ENCODE measurements at regions not wholly inside any gene's neighbourhood (a gene's known extent, or its start where the extent isn't known, plus 50 kb on each side); places are given as distances from the start of the nearest gene placed in this dataset.

DNA sequence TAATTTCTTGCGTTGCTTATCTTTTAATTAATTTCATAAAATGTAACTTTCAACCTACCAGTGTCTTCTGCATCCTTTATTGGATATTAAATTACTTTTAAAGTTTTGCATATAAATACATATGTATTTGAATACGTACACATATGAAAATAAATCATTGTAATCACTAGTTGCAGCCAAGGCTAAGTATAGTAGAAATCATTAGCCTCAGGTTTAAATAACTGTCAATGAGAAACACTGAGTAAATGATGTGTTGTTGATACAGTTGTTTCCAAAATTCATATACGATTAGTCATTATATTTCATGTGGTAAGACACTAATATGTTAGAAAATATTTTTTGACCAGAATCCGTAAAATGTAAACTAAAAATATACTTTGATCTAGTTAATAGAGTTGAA is 1267.1 kb upstream of the PCDH20 start:
- no peak for ATAC-seq

DNA sequence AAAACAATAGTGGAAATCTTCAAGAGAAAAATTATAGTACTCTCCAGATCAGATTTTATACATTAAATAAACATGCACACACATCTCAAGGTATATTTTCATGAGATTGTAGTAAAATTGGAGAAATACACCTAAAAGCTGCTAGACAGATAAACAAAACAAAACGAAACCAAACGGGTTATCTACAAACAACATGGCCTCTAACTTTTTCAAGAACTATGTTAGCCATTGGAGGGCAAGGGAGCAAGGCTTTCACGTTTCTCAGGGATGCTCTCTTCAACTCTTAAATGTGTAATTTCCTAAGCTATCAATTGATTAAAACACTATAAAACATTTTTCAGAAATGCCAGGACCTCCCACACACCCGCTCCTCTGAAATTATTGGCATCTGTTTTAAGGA is 1262.4 kb upstream of the PCDH20 start:
- no peak for ATAC-seq

DNA sequence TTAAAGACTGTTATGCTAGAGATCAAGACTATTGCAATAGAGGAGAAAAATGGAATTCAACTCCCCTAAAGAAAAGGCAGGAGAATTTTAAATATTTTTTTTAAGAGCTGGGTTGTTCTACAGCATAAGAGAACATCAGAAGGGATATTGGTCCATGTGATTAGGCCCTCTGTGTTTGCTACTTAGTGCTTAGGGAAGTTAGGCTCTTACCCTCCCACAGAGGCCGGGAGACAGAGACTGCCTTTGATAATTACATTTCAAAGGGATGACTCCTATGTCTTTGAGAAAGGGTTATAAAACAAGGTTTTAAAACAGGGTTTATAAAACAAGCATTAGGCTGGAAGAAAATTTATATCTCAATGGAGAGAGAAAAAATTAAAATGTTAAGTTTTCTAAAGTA is 1248.1 kb upstream of the PCDH20 start:
- ATAC-seq: no peak

DNA sequence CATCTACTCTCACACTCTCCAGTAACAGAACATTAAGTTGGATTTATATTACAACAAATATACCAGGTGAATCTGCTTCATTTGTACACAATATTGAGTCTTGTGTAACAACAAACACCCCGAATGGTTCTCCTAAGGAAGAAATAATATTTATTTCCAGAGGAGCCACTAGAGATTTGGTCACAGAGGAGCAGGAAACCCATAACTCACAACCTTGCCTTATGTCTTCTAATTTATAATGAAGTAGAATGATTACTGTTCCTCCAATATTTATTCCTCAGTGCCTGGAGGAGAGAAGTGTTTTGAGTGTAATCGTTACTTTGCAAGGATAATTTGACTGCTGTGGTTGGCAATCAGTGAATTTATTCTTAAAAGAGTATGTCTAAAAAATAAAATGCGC is 1243.7 kb upstream of the PCDH20 start:
- no peak for ATAC-seq

DNA sequence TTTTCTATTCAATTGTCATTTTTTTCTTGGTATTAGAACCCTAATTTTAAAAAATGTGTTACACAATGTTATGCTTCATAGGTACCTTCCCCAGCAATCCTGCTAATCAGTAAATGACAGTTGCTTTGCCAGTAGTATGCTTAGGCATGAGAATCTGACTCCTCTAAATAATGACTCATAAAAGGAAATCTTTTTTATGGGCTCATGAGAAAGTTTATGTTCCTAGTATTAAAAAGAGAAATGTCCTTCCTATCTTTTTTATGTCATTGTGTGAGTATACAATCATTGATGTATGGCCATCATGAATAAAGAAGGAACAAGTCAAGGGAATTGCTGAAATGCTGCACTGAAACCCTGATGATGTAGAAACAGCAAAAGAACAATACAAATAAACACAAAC is 1237.7 kb upstream of the PCDH20 start:
- no peak for ATAC-seq

DNA sequence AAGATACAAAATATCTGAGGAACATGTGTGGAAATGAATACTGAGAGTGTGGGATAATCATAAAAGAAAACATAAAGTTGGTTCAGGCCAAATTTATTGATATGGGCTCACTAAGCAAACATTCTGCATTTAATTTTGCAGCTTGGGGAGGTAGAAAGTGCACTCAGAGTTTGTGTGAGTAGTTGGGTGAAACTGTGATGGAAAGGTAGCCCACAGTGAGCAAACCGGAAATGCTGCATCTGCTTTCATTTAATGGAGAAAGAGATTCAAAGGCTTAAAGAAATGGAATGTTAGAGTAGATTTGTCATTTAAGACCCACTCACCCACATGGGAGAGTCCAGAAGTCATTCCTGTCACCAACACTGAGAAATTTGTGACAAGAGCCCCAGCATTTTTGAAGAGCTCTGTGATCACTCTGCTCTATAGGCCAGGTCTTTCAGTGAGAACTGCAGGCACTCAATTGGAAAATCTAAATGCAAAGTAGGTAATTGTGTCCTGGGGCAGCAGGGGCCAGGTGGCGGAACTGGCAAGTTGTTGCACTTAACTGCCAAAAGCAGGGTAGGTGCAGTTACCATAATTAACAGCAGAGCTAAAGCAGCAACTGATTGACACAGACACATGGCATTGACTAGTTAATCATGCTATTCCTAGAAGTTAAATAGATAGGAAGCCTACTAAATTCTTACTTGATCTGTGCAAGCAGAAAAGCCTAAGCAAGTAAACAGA is 1228.3 kb upstream of the PCDH20 start:
- ATAC-seq: no peak

DNA sequence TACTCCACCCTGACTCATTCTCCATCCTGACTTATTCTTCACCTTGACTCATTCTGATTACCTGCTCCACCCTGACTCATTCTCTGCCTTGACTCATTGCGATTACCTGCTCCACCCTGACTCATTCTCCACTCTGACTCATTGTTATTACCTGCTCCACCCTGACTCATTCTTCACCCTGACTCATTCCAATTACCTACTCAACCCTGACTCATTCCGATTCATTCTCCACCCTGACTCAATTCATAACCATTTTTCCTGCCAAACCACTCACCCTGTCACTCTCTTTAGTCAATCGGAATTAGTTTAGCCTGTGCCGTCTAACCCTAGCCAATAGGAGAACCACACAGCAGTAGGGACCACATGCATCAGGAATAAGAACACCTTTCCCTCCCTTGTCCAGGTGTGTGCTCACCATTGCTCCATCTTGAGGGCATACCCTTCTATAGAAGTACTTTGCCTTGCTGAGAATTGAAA is 1227.4 kb upstream of the PCDH20 start:
- peak; percentile 23 for ATAC-seq

DNA sequence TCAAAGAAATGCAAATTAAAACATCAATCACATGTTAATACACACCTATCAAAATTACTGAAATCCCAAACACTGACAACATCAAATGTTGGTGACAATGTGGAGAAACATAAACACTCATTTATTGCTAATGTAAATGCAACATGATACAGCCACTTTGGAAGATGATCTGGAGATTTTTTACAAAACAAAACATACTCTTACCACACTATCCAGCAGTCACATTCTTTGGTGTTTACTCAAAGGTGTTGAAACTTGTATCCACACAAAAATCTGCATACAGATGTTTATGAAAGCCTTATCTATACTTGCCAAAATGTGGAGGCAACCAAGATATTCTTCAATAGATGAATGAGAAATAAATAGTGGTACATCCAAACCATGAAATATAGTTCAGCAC is 1219.5 kb upstream of the PCDH20 start:
- no peak for ATAC-seq

DNA sequence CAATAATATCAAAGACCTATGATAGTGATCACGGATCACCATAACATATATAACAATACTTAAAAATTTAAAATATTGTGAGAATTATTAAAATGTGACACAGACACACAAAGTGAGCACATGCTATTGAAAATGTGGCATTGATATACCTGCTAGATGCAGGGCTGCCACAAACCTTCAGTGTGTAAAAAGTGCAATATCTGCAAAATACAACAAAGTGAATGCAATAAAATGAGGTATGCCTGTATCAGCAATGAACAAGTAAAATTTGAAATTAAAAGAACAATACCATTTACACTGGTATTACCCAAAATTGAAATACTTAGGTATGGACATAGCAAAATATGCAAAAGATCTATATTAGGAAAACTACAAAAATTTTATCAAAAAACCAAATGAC is 1217.8 kb upstream of the PCDH20 start:
- ATAC-seq: no peak

DNA sequence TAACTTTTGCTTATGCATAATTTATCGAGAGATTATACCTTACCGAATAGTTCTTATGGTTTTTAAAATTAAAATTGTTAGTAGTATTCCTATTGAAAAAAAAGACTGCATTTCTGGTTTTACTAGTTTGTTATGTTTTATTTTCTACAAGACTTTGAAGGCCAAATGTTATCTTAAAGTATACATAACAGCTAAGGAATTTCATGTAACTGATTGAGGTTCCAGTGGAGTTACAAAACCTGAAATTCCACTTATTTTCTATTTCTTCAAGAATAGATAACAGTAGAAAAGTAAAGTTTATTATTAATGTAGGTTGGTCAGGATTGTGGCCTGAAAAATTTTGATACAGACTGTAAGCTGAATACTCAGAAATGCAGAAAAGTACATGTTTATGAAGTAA is 1216.0 kb upstream of the PCDH20 start:
- ATAC-seq: no peak

DNA sequence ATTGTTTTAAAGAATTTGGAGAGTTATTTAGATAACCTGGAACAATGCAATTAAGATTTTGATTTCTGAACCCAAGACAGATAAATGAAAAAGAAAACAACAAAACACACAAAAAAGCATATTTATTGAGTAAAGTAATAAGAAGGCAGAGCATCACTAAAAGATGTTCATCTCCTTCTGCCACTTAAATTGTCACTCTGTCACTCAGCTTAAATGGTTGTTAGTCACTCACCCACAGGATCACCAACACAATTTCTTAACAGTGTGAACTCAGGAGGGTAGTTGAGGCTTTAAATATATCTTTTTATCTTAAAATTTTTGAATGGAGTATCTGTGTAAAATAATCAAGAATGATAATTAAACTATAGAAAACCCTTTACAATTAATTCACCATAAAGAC is 1215.5 kb upstream of the PCDH20 start:
- no peak for ATAC-seq

DNA sequence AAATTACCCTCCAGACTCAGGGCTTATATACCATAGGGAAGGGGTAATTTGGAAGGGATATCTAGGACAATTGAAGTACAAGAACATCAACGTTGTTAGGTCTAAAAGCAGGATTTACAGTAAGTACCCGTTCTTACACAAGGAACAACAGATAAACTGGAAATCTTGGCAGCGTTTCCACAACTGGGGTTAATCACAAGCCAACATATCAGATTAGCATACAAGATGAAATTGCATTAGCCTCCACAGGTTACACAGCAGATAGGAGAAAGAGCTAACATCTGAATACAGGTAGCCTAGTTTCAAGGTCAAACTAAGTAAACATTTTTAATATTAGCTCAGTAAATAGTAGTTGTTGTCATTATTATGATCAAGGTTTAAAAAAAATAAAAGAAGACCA is 1214.0 kb upstream of the PCDH20 start:
- ATAC-seq: no peak

DNA sequence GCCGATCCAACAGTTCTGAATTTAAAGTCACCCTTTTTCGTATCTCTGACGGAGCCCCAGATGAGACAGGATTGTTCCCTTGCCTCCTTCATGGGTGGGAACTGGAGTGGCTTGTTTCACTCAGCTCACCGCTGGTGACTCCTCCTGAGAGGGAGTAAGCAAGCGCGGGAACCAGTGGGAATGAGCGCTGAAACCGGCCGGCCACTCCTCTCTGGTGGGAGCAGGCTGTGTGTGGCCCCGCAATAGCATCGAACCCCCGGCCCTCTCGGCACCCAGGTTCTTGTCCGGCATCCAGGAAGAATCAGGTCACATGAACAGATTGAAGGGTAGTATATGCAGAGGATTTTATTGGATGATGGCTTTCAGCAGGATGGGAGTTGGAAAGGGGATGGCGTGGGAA is 1211.6 kb upstream of the PCDH20 start:
- no peak for ATAC-seq

DNA sequence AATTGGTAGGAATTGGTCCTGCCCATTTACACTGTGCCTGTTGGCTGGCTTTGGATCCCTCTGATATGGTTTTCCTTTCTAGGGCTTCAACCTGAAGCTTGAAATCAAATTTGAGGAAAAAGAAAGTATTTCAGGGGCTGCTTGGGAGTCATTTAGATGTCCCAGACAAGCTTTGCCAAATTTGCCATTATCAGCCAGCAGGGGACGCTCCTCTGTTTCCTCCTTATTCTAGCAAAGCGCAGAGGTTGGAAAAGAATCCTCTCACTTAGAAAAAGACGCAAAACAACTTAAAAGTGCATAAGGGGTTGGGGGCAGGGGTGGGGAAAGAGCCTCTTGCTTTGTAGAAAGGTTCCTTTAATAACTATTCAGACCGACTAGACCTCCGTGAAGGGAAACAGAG is 1211.1 kb upstream of the PCDH20 start:
- ATAC-seq: no peak

DNA sequence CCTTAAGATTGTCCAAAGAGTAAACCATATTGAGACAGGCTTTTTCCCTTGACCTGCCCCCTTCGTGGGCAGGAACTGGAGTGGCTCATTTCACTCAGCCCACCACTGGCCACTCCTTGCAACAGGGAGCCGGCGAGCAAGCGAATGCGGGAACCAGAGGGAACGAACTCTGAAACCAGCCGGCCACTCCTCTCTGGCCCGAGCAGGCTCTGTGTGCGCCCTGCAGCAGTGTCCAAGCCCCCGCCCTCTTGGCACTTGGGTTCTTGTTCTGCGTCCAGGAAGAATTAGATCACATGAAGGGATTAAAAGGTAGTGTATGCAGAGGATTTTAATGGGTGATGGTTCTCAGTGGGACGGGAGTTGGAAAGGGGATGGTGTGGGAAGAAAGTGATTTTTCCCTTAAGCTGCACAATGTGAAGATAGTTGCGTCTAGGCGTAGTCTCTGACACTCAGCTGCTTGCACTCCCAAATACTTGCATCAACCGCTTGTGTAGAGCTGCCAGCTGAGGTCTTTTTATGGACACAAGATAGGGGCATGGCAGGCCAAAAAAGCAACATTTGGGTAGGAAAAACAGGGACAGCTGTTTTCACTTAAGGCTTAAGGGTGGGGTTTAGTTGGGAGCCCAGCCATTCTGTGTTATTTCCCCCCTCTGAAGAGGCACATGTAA is 1209.7 kb upstream of the PCDH20 start:
- ATAC-seq: no peak

DNA sequence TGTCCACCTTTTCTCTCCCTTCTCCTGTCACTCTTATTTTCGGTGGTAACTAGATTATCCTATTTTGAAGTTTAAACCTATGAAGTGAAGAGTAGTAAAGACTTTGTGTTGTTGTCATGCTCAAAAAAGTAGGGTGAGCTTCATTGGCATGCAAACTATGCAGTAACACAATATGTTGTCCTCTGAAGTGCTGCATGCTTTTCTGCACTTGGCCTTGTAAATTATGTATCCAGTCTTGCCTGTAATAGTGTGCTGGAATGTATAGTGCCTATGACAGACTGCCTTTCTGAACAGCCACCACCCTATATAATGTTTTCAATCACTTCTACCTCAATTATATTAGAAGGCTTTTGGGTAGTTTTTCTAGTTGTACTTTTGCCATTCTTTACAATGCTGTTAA is 1198.2 kb upstream of the PCDH20 start:
- no peak for ATAC-seq

DNA sequence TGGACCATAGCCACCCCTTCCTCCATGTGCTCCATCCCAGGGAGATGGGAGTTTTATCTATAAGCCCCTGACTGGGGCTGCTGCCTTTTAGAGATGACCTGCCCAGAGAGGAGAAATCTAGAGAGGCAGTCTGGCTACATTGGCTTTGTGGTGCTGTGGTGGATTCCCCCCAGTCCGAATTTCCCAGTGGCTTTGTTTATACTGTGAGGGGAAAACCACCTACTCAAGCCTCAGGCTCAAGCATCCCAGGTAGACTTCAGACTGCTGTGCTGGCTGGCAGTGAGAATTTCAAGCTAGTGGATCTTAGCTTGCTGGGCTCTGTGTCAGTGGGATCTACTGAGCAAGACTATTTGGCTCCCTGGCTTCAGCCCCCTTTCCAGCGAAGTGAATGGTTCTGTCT is 1195.7 kb upstream of the PCDH20 start:
- ATAC-seq: no peak

DNA sequence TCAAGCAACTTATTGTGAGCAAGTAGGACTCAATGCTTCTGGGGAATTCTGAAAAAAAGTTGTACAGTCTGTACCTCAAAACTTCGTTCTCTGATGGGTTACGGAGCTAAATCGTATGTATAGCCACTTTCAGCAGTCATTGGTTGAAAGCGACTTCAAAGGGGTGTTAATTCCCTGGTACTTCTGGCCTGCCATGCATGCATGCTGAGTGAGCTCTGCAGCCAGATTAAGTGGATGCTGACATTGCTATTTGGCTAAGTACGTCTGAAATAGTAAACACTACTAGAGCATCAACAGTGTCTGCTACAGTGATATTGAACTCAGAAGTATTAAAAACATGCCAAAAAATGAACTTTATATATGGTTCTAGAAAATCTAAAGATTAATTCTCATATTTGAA is 1183.1 kb upstream of the PCDH20 start:
- ATAC-seq: no peak

DNA sequence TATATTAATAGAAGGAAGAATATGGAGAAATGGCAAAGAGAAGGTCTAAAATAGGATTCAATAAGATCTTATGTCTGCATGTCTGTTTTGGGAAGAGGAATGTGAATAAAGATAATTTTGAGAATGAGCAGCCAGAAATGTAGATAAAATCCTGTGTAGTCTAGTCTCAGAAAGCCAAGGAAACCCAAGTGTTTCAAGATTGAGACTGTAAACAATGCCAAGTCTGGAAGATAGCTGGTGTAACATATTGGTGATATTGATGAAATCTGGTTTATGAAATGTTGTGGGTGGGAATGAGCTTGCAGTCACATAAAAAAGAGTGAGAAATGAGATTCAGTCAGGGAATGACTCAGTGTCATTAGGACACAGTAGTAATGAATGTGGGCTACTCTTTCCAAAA is 1180.3 kb upstream of the PCDH20 start:
- no peak for ATAC-seq

DNA sequence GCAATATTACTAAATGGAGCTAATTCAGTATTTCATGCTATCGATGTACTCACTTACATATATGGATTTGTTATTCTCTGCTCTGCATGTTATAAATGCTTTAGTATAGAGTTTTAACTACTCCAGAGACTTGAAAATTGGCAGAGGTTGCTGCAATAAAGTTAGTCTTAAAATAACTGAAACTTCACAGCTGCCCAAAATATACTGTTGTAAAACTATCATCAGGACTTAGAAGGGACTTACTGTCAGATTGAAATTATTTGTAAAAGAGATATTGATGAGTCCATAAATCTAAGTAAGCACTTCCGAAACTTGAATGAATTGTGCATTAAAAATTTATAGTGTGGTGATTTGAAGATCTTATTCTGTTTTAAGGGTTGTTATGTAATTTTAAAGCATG is 1178.2 kb upstream of the PCDH20 start:
- ATAC-seq: no peak

DNA sequence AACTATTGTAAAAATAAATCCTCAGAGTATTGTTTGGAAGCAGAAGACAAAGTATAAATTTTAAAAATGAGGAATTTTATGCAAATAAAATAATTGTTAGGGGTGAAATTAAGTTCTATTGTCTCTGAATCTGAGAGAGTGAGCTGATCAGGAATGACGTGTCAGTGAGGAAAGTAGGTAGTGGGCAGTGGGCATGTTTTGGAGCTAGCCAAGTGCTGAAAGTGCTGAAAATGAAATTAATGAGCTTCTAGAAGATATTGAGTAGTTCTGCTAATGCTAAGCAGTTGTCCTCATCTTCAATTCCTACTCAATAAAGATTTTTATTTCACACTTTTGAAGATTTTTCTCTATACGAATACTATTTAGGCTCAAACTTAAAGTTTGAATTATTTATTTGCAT is 1167.8 kb upstream of the PCDH20 start:
- ATAC-seq: no peak

DNA sequence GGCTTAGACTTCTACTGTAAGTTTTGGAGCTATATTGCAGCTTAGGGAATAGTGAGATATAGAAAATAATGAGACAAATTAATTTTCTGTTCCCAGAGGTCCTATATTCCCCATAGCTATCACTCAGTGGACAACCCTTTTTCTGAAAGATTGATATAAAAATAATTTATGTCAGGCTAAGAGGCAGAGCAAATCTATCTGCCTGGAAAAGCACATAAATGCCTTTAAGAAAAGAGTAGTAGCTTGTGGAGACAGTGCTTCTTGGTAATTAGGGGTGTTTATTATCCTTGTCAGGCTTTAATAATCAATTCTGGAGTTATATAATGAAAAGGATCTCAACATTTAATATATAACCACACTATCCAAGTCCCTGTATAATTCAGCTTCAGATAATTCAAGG is 1162.8 kb upstream of the PCDH20 start:
- ATAC-seq: no peak

DNA sequence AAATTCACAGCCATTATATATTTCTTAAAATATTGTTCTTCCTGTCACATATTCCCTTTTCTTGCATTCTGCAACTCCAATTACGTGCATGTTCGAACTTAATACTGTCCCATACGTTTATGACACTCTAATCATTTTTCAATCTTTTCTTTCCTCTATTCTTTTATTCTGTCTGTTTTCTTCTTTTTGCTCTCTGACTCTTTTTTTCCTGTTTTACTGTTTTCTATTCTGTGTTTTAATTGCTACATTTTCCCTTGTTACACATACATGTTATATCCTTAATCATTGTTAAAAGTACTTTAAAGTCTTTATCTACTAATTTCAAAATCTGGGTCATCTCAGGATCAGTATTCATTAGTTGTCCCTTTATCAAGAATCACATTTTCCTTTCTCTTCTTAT is 1149.1 kb upstream of the PCDH20 start:
- no peak for ATAC-seq

DNA sequence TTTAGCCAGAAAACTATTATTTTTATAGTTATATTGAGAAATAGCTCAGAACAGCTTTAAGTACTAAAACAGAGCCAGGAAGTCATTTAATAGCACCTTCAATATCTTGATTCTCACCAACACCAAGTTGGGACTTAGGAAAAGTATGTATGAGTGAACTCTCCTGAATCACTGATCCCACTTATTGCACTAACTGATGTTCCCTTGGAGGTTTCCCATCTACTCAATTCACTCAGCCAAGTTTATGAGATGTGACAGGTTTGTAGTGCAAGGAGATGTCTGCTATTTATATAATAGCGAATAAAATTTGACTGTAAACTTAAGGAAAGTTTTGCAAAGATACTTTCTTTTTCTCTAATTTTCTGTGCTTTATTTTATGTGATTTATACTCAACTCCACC is 1147.6 kb upstream of the PCDH20 start:
- ATAC-seq: no peak

DNA sequence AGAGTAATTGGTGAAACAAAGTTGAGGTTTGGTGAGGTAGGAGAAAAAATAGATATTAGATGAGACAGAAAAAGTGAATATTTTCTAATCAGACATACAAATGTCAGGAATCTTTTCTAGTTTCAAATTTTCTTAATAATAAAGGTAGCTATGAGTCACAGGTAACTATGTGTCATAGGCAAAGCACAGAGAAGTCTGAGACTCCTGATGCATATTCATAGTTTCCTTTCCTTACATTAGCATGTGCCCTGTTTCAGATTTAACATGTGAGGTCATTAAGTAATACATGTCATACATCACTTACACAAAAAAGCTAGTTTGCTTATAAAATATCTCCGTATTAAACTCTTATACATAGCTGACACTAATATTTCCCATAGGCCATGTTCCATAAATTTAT is 1141.3 kb upstream of the PCDH20 start:
- ATAC-seq: no peak
